ENCODE measurements at regions not wholly inside any gene's neighbourhood (a gene's known extent, or its start where the extent isn't known, plus 50 kb on each side); places are given as distances from the start of the nearest gene placed in this dataset.

DNA sequence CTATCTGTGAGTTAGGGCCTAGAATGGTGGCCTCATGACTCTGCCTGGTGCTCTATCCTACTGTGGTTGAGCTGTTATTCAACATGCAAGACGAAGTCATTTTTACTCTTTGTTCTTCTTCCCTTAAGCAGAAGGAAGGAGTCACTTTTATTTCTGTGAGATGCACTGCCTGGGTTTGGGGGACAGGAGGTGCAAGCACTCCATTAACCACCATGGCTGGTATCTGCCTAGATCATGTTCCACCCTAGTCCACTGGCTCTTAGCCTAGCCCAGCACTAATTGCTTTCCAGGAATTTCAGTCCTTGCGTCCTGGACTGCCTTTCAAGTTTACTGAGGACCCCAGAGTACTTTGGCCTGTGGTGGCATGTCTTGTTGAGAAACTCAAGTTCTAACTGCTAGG lies 1182.7 kb downstream of the FSTL5 start (continued):
- TF ChIP-seq, protein P1, sequence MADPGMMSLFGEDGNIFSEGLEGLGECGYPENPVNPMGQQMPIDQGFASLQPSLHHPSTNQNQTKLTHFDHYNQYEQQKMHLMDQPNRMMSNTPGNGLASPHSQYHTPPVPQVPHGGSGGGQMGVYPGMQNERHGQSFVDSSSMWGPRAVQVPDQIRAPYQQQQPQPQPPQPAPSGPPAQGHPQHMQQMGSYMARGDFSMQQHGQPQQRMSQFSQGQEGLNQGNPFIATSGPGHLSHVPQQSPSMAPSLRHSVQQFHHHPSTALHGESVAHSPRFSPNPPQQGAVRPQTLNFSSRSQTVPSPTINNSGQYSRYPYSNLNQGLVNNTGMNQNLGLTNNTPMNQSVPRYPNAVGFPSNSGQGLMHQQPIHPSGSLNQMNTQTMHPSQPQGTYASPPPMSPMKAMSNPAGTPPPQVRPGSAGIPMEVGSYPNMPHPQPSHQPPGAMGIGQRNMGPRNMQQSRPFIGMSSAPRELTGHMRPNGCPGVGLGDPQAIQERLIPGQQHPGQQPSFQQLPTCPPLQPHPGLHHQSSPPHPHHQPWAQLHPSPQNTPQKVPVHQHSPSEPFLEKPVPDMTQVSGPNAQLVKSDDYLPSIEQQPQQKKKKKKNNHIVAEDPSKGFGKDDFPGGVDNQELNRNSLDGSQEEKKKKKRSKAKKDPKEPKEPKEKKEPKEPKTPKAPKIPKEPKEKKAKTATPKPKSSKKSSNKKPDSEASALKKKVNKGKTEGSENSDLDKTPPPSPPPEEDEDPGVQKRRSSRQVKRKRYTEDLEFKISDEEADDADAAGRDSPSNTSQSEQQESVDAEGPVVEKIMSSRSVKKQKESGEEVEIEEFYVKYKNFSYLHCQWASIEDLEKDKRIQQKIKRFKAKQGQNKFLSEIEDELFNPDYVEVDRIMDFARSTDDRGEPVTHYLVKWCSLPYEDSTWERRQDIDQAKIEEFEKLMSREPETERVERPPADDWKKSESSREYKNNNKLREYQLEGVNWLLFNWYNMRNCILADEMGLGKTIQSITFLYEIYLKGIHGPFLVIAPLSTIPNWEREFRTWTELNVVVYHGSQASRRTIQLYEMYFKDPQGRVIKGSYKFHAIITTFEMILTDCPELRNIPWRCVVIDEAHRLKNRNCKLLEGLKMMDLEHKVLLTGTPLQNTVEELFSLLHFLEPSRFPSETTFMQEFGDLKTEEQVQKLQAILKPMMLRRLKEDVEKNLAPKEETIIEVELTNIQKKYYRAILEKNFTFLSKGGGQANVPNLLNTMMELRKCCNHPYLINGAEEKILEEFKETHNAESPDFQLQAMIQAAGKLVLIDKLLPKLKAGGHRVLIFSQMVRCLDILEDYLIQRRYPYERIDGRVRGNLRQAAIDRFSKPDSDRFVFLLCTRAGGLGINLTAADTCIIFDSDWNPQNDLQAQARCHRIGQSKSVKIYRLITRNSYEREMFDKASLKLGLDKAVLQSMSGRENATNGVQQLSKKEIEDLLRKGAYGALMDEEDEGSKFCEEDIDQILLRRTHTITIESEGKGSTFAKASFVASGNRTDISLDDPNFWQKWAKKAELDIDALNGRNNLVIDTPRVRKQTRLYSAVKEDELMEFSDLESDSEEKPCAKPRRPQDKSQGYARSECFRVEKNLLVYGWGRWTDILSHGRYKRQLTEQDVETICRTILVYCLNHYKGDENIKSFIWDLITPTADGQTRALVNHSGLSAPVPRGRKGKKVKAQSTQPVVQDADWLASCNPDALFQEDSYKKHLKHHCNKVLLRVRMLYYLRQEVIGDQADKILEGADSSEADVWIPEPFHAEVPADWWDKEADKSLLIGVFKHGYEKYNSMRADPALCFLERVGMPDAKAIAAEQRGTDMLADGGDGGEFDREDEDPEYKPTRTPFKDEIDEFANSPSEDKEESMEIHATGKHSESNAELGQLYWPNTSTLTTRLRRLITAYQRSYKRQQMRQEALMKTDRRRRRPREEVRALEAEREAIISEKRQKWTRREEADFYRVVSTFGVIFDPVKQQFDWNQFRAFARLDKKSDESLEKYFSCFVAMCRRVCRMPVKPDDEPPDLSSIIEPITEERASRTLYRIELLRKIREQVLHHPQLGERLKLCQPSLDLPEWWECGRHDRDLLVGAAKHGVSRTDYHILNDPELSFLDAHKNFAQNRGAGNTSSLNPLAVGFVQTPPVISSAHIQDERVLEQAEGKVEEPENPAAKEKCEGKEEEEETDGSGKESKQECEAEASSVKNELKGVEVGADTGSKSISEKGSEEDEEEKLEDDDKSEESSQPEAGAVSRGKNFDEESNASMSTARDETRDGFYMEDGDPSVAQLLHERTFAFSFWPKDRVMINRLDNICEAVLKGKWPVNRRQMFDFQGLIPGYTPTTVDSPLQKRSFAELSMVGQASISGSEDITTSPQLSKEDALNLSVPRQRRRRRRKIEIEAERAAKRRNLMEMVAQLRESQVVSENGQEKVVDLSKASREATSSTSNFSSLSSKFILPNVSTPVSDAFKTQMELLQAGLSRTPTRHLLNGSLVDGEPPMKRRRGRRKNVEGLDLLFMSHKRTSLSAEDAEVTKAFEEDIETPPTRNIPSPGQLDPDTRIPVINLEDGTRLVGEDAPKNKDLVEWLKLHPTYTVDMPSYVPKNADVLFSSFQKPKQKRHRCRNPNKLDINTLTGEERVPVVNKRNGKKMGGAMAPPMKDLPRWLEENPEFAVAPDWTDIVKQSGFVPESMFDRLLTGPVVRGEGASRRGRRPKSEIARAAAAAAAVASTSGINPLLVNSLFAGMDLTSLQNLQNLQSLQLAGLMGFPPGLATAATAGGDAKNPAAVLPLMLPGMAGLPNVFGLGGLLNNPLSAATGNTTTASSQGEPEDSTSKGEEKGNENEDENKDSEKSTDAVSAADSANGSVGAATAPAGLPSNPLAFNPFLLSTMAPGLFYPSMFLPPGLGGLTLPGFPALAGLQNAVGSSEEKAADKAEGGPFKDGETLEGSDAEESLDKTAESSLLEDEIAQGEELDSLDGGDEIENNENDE (IDR thresholded peaks at IDR 0.05; ENCODE audit: insufficient replicate concordance, low read length) = no peak
- TF ChIP-seq RFX5 (IDR thresholded peaks at IDR 0.05; ENCODE audit: borderline replicate concordance, low read depth, low read length) (no peak), BRCA1 (IDR thresholded peaks at IDR 0.05; ENCODE audit: low read depth, low read length) (no peak), RAD21 (IDR thresholded peaks at IDR 0.05 in 1 of 2, conservative IDR thresholded peaks at IDR 0.05 in 1 of 2; ENCODE audit: low read depth in 2 of 2, low read length in 2 of 2) (peak; percentile 58 to 63)
- TF ChIP-seq, protein P2, sequence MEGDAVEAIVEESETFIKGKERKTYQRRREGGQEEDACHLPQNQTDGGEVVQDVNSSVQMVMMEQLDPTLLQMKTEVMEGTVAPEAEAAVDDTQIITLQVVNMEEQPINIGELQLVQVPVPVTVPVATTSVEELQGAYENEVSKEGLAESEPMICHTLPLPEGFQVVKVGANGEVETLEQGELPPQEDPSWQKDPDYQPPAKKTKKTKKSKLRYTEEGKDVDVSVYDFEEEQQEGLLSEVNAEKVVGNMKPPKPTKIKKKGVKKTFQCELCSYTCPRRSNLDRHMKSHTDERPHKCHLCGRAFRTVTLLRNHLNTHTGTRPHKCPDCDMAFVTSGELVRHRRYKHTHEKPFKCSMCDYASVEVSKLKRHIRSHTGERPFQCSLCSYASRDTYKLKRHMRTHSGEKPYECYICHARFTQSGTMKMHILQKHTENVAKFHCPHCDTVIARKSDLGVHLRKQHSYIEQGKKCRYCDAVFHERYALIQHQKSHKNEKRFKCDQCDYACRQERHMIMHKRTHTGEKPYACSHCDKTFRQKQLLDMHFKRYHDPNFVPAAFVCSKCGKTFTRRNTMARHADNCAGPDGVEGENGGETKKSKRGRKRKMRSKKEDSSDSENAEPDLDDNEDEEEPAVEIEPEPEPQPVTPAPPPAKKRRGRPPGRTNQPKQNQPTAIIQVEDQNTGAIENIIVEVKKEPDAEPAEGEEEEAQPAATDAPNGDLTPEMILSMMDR (IDR thresholded peaks at IDR 0.05; ENCODE audit: control extremely low read depth in 1 of 3, insufficient read depth in 1 of 3, low read depth in 1 of 3, low read length in 3 of 3) = peak; percentile 14 to 52 (median 19); a peak in 3 of 4 replicates

Measured in H1 (cell line).